Upper lobe of left lung (tissue), 6 donors: ENCODE measurements at regions not wholly inside any gene's neighbourhood (a gene's known extent, or its start where the extent isn't known, plus 50 kb on each side); places are given as distances from the start of the nearest gene placed in this dataset.

Source experiments
- ATAC-seq, 2 donors: fragments of 200-7000 bp; cut with Tn5 transposase; one replicate each; pipeline ENCODE4 v1.9.1; 2022; ENCODE audit warnings: mild to moderate bottlenecking in 2 of 2, moderate library complexity in 2 of 2; ENCODE audit not compliant: low FRiP score in 2 of 2
- DNase-seq, 2 donors: peaks; one replicate each; pipeline ENCODE4 v3.0.0-alpha.2; 2019 to 2020
- H3K27ac ChIP-seq, 4 donors: fragments of 200-600 bp; sonication (generic); one replicate each; pipeline ENCODE4 v1.5.1; 2016 to 2019
- H3K27me3 ChIP-seq, 4 donors: fragments of 200-600 bp; sonication (generic); one replicate each; pipeline ENCODE4 v1.5.1; 2017 to 2019
- H3K36me3 ChIP-seq, 4 donors: fragments of 200-600 bp; sonication (generic); one replicate each; pipeline ENCODE4 v1.5.1; 2016 to 2019
- H3K4me1 ChIP-seq, 4 donors: fragments of 200-600 bp; sonication (generic); one replicate each; pipeline ENCODE4 v1.5.1; 2018 to 2019
- H3K4me3 ChIP-seq, 4 donors: fragments of 200-600 bp; sonication (generic); one replicate each; pipeline ENCODE4 v1.5.1; 2017 to 2019; ENCODE audit warnings: mild to moderate bottlenecking in 2 of 4, moderate library complexity in 1 of 4
- H3K9me3 ChIP-seq, 4 donors: fragments of 200-600 bp; sonication (generic); one replicate each; pipeline ENCODE4 v1.5.1; 2018 to 2019
- CTCF ChIP-seq, 6 experiments: fragments of 450-650 bp in 4 of 6; fragments of 200-600 bp in 2 of 6; sonication (generic) in 2 of 6; IDR thresholded peaks; one replicate each; pipeline ENCODE4 v1.5.1; 2016 to 2019; ENCODE audit warnings: antibody characterized with exemption in 6 of 6
- EP300 ChIP-seq, 4 donors: sonication (generic); formaldehyde crosslinking; IDR thresholded peaks; one replicate each; pipeline ENCODE4 v1.5.1; 2017; ENCODE audit warnings: antibody characterized with exemption in 4 of 4, control low read depth in 2 of 4
- POLR2A ChIP-seq, 4 donors: fragments of 450-650 bp; IDR thresholded peaks; one replicate each; pipeline ENCODE4 v1.5.1; 2016 to 2017; ENCODE audit warnings: antibody characterized with exemption in 4 of 4, mild to moderate bottlenecking in 2 of 4
- POLR2AphosphoS5 ChIP-seq, 2 donors: sonication (generic); formaldehyde crosslinking; IDR thresholded peaks; one replicate each; pipeline ENCODE4 v1.5.1; 2017; ENCODE audit warnings: antibody characterized with exemption in 2 of 2
- WGBS, 2 donors: methylation state at CpG; one replicate each; pipeline ENCODE4 v1.1.5; 2017 to 2018; 5-methylcytosine and 5-hydroxymethylcytosine counted together
- donor health status: DM: no; HTN: no; CAD: no; lungs with moderate emphysema.
- donor health status: DM: no; HTN: yes; CAD: no; lungs with severe emphysema.

- Histone ChIP-seq H3K4me1 (no peaks in the 10 kb centered on the region), H3K27me3 (no peaks in the 10 kb centered on the region), H3K9me3 (no peaks in the 10 kb centered on the region), H3K4me3 (no peak overlapping the region), H3K36me3 (no peaks in the 10 kb centered on the region), H3K27ac (no peak overlapping the region)
- ATAC-seq (no peak), DNase-seq (no peak)
- TF ChIP-seq POLR2A (IDR thresholded peaks at IDR 0.05): no peak
- no peak for TF ChIP-seq POLR2AphosphoS5 (IDR thresholded peaks at IDR 0.05)
- TF ChIP-seq CTCF (IDR thresholded peaks at IDR 0.05): no peak
- TF ChIP-seq EP300 (IDR thresholded peaks at IDR 0.05): no peak
- WGBS, 2 donors: 92 to 97% methylated on average over 3 of the region's 3 CpGs
Measured at GRCh38 chr9:82586918-82587356, 476.0 kb downstream of the RASEF start.

DNA sequence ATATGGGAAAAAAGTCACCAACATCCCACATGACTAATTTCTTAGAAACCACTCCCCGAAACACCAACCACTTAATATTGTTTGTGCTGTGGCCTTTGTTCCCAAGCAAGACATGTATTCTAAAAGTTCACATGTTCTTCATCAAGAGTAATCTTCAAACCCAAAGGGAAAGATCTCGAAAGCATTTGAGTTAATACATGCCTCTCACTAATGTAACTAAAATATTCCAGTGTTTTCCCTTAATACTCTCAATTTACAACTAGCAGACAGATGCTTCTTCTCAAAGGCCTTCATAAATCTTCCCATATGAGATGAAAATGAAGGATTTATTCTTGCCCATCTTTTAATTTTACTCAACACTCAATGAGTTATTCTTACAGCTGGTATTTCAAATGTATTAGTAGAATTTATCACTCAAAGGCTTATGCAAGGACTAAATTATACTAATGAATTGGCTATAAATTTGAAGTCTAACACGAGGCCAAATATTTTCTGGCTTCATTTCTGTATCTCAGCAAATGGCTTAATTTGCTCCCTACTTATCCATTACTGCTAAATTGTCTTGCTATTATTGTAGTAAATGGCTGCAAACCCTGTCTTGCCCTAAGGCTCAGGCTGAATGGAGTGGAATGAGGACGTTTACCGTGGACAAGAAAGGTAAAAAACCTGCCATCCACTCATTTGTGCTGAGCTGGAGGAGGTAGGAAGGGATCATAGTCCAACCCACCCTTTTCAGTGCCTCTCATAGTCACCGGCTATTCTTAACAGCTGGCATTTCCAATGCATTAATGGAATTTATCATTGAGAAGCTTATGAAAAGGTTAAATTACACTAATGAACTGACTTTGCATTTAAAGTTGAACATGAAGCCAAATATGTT, 474.4 kb downstream of the RASEF start:
- Histone ChIP-seq H3K4me3 (no peak overlapping the region), H3K27ac (no peak overlapping the region), H3K9me3 (no peaks in the 10 kb centered on the region), H3K27me3 (no peaks in the 10 kb centered on the region), H3K4me1 (no peaks in the 10 kb centered on the region), H3K36me3 (no peaks in the 10 kb centered on the region)
- WGBS, 2 donors: 84 to 85% methylated on average over 6 of the region's 6 CpGs
- no peak for DNase-seq
- TF ChIP-seq POLR2AphosphoS5 (IDR thresholded peaks at IDR 0.05): no peak
- TF ChIP-seq CTCF (IDR thresholded peaks at IDR 0.05): no peak
- TF ChIP-seq POLR2A (IDR thresholded peaks at IDR 0.05): no peak
- TF ChIP-seq EP300 (IDR thresholded peaks at IDR 0.05): no peak
- ATAC-seq: no peak

GRCh38 chr9:82590845-82591244, 472.1 kb downstream of the RASEF start:
- ATAC-seq: no peak

GRCh38 chr9:82593501-82593900, 469.4 kb downstream of the RASEF start:
- TF ChIP-seq POLR2AphosphoS5 (IDR thresholded peaks at IDR 0.05): no peak
- TF ChIP-seq EP300 (IDR thresholded peaks at IDR 0.05): no peak
- TF ChIP-seq POLR2A (IDR thresholded peaks at IDR 0.05): no peak
- TF ChIP-seq CTCF (IDR thresholded peaks at IDR 0.05): no peak
- no peak for DNase-seq

More at GRCh38 chr9:82590845-82591244, 472.1 kb downstream of the RASEF start:
- H3K27me3 ChIP-seq: no peaks in the 10 kb centered on the region
- no peaks in the 10 kb centered on the region for H3K4me1 ChIP-seq
- DNase-seq: no peak
- no peaks in the 10 kb centered on the region for H3K9me3 ChIP-seq
- TF ChIP-seq CTCF (IDR thresholded peaks at IDR 0.05) (no peak), EP300 (IDR thresholded peaks at IDR 0.05) (no peak), POLR2A (IDR thresholded peaks at IDR 0.05) (no peak), POLR2AphosphoS5 (IDR thresholded peaks at IDR 0.05) (no peak)
- no peak overlapping the region for H3K4me3 ChIP-seq
- H3K36me3 ChIP-seq: no peaks in the 10 kb centered on the region
- H3K27ac ChIP-seq: no peak overlapping the region
- 91 to 95% methylated on average over 3 of the region's 3 CpGs for WGBS, 2 donors

More at GRCh38 chr9:82593501-82593900, 469.4 kb downstream of the RASEF start:
- H3K27ac ChIP-seq: no peak overlapping the region
- H3K4me3 ChIP-seq: no peak overlapping the region
- no peak for ATAC-seq
- H3K4me1 ChIP-seq: peaks cover 2 to 15% (median 8%) of the 10 kb centered on the region in 4 donors
- no peaks in the 10 kb centered on the region for H3K27me3 ChIP-seq
- H3K9me3 ChIP-seq: no peaks in the 10 kb centered on the region
- WGBS, 2 donors: 36 to 47% methylated on average over 5 of the region's 5 CpGs
- H3K36me3 ChIP-seq: no peaks in the 10 kb centered on the region
